ENCODE measurements at regions not wholly inside any gene's neighbourhood (a gene's known extent, or its start where the extent isn't known, plus 50 kb on each side); places are given as distances from the start of the nearest gene placed in this dataset.
"Not testable (repeated sequence)": the region's sequence is repeated elsewhere in the genome, so short reads cannot be mapped to it uniquely, and the experiment has no call there.

- DNase-seq: no peak
Measured at GRCh38 chr17:33712120-33712519, 419.0 kb upstream of the ASIC2 start.

DNA sequence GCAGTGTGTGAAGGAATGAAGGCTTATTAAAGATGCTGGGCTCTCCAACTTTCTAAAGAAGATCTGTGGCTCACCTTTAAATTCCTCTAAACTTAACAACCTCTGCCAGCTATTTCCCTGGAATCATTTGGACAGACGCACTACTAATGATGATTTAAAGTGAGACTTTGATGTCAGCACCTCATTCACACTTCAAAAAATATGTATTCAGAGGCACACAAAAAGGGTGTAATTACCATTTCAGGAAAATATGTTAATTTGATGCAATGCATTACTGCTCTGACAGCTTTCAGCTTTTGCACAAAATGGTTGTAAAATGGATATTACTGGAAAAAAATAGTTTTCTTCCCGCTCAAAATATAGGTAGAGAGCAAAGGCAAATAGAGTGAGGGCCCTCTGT, 423.9 kb upstream of the ASIC2 start:
- DNase-seq: no peak

- not testable (repeated sequence) for DNase-seq
Measured at GRCh38 chr17:33723736-33724135, 430.6 kb upstream of the ASIC2 start.

DNA sequence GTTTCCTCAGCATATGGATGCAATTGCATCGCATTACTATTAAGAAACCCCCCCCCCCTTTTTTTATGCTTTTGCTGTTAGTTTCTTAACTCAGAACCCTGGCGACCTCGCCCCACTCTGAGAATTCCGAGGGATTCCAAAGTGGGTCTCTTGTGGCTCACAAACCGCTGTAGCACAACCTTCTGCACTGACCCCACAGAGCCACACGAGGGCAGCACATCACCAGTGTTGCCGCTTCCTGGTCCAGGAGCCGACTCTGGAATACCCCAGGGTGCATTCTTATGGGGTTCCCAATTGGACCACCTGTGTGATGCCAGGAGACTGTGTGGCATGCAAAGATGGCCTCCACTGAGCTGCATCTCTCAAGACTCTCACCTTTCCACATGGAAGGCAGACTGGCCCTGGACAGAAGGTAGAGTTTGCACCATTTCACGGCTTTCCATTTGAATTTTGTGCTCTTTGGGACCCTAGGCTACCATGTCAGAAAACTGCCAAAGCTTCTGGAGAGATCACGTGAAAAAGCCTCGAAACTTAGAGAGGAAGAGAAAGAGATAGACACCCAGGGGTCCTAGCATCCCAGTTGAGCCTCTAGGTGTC, 432.7 kb upstream of the ASIC2 start:
- no peak for DNase-seq

GRCh38 chr17:33730131-33730530, 437.0 kb upstream of the ASIC2 start:
- no peak for DNase-seq

- no peak for DNase-seq
Measured at GRCh38 chr17:33732116-33732515, 439.0 kb upstream of the ASIC2 start.

DNA sequence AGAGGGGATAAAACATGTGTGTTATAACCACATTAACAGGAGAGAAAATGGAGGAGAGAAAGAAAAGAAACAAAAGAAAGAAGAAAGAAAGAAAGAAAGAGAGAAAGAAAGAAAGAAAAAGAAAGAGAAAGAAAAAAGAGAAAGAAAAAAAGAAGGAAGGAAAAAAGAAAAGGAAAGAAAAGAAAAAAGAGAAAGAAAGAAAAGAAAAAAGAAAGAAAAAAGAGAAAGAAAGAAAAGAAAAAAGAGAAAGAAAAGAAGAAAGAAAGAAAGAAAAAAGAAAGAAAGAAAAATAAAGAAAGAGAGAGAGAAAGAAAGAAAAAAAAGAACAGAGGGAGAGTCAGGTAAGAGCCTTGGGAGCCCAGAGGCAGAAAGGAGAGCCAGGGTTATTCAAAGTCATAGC, 446.6 kb upstream of the ASIC2 start:
- DNase-seq: no peak

DNA sequence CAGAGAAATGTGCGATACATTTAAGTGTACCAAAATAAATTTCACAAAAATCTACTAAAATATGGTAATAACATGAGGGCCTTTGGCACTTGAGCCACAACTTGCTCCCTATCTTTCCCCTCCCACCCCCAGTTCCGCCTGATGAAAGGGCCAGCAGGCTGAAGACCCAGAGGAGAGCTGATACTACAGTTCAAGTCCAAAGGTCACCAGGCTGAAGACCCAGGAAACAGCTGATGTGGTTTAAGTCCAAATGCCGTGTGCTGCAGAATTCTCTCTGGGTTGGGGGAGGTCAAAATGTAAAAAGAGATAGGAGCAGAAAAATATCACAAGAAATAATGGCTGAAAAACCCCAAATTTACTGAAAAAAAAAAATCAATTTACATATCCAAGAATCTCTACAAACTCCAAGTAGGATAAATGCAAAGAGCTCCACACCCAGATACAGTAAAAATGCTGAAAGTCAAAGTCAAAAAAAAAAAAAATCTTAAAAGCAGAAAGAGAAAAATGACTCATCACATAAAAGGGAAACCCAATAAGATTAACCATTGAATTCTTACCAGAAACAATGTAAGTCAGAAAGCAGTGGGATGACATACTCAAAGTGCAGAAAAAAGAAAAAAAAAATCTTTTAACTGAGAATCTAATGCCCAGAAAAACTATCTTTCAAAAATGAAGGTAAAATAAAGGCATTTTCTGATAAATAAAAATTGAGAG, 452.1 kb upstream of the ASIC2 start:
- no peak for DNase-seq

- no peak for DNase-seq
Measured at GRCh38 chr17:33749171-33749570, 456.1 kb upstream of the ASIC2 start.

DNA sequence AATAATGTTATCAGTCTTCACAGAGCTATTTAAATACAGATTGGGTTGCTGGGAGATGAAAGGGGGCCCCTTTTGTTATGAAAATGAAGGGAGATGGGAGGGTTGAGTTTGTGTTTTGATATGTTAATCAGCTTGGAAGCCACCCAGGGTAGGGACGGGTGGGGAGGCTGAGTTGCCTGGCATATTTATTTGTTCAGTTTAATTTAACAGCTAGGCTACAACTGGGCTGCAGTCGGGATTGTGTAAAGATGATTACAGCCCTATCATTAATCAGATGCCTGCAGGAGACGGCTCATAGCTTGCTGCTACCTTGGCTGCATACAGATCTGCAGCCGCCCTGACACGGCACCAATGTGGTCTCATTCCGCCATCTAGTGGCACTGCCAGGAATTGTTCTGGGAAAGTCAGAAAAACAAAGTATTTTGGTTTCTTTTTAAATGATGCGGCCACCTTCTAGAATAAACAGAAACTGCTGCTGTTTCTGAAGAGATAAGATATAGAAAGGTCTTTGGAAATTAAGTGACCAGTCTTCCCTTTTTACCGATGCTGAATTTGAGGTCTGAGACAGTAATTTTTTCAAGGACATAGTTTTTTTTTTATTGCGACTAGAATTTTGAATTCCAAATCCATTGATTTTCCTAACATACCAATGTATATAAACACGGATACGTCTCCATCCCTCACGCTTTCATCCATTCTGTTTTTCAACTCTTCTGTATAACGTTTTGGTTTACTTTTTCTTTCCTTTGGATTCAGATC, 458.0 kb upstream of the ASIC2 start:
- peak; percentile 79 for DNase-seq

DNA sequence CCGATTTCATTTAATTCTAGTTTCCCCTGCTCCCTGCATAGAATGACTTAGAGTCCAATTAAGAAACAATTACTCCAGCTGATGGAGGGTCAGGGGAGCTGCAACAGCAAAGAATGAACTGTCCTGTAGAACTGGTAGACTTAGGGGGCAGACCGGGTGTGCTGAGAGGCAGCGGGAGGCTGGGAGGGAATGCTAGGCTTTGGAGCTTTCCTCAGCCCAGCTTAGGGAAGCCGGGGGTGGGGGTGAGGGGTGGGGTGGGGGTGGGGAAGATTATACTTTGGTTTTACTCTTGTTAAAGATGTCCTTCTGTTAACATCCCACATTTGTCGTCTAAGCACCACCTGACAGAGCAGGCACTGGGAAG, 458.6 kb upstream of the ASIC2 start:
- no peak for DNase-seq

GRCh38 chr17:33753452-33753851, 460.4 kb upstream of the ASIC2 start:
- no peak for DNase-seq

- DNase-seq: no peak
Measured at GRCh38 chr17:33756021-33756420, 462.9 kb upstream of the ASIC2 start.

- DNase-seq: no peak
Measured at GRCh38 chr17:33765871-33766270, 472.8 kb upstream of the ASIC2 start.

DNA sequence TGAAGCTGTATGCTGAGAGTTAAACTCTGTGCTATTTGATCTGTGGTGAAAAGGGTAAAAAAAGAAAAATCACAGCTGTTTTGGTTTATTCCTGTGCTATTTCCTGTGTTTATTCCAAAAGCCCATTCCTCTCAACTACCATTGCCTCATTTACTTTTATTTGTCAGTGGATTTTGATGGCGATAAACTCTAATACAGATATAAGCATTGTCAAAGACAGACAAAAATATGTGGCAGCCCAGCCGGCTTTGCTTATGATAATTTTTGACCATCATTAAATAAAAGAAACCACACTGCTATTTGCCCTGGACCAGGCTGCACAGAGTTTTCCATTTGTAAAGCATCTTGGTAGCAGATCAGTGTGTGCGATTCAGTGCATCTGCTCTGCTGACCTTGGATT, 473.6 kb upstream of the ASIC2 start:
- DNase-seq: no peak

DNA sequence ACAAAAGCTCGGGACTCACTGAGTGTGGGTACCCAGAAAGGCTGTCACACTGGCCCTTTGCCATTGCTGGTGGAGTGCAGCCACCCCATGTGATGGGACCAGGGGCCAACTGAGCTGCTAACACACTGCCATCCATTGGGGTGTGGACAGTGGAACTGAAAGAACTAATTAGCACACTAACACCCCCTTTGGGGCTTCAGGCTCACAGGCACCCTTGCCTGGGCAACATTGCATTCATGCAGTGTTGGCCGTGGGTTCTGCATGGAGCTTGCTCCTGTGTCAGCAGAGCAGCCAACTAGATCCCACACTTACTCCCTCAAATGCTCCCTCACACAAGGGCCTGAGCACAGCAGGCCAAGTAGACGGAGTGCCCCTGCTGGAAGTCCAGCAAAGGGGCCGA, 476.0 kb upstream of the ASIC2 start:
- no peak for DNase-seq

DNA sequence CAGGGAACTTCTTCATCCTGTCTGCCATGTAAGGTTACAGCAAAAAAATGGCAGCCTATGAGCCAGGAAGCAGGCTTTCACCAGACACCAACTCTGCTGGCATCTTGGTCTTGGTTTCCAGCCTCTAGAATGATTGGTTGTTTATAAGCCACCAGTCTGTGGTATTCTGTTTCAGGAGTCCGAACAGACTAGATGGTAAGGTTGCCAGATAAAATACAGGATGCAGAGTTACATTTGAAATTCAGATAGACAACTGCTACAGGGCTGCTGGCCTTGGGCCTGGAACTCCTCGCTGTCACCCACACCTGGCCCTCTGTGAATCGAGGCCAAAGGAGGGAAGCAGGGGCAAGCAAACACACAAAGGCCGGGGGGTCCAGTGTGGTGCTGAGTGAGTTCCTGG, 478.8 kb upstream of the CCL2 start:
- DNase-seq: no peak

GRCh38 chr17:33776903-33777302, 478.2 kb upstream of the CCL2 start:
- no peak for DNase-seq

GRCh38 chr17:33777674-33778073, 477.4 kb upstream of the CCL2 start:
- DNase-seq: no peak

GRCh38 chr17:33778505-33779233, 476.4 kb upstream of the CCL2 start:
- no peak for DNase-seq

- peak; percentile 63 for DNase-seq
Measured at GRCh38 chr17:33779234-33779591, 475.9 kb upstream of the CCL2 start.

DNA sequence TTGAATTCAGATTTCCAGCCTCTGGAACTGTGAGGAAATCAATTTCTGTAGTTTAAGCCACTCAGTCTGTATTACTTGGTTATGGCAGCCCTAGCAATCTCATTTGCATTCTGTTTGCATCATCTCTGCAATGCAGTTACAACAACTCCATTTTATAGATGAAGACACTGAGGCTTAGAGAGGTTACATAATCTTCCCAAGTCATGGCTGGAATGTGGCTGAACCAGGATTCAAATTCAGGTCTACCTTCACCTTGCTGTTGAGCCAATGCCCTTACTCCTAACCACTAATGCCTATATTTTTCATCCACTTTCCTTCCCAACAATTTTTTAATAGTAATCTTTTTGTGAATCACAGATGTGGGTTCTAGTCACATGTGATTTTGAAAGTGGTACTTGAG, 469.8 kb upstream of the CCL2 start:
- no peak for DNase-seq

DNA sequence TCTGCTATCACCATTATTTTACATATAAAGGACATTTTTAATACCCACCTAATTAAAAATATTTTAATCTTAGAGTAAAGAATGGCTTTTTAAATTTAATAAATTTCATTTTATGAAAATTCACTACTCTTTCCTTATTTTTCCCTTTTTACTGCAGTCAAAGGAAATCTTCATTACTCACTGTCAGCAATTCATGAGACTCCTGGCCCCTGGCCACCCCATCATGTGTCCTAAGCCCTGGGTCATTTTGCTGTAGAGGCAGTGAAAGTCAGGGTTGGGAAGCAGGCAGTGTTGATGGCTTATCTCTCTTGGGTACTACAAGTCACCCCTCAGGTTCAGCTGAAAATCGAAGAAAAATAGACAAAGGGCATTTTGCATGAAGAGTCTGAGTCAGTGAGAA, 468.6 kb upstream of the CCL2 start:
- no peak for DNase-seq

GRCh38 chr17:33789658-33790057, 465.4 kb upstream of the CCL2 start:
- DNase-seq: no peak
